HepG2 (cell line): ENCODE measurements at regions not wholly inside any gene's neighbourhood (a gene's known extent, or its start where the extent isn't known, plus 50 kb on each side); places are given as distances from the start of the nearest gene placed in this dataset.

Source experiments
- NCOA2 ChIP-seq: sonication (generic); formaldehyde crosslinking; IDR thresholded peaks from 2 replicates; pipeline ENCODE4 v1.8.0; 2022; ENCODE audit warnings: inconsistent platforms
- TF ChIP-seq, protein P1 (sequence below): sonication (generic); formaldehyde crosslinking; IDR thresholded peaks from 2 replicates; pipeline ENCODE4 v1.5.0; 2020; ENCODE audit warnings: mild to moderate bottlenecking, missing genetic modification reagents, moderate library complexity
- TF ChIP-seq, protein P2 (sequence below): sonication (generic); formaldehyde crosslinking; IDR thresholded peaks from 2 replicates; pipeline ENCODE4 v1.4.0; 2020; ENCODE audit warnings: low read depth, missing genetic modification reagents

DNA sequence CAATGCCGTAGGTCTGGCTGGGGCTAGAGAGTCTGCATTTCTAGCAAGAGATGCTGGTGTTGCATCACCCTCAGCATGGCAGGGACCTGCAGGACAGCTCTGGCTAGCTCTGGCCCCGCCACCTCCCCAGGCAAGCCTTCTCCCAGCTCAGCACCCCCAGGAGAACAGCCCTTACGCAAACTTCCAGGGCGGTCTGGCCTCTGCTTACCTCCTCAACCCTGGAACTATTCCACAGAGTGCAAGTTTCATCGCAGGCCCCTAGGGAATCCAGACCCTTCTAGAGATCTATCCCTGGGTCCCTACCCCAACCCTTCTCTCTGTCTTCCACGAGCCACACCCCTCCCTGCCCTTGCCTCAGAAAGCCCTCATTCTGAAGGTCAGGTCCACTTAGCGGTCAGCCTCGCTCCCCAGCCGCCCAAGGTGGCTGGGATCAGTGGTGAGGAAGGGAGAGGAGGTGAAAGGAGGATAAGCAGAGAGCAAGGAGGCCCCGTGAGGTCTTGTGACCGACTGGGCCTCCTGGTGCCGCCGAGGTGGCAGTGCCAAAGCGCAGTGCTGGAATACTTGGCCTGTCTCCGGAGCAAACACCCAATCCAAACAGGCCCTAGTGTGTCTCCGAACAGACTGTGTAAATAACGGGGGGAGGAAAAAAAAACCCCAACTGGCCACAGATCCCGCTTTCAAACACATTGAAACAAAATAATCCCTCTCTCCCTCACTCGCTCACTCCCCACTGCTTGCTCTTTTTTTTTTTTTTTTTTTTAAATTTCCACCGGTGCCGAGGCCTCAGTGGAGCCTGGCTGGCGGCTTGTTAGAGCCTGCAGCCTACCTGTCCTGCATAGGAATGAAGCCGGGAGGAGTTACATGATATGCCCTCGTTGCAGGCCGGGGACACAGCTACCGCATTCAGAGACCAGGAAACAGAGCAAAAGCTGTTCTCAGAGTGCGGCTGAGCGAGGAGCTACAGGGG lies 380.9 kb downstream of the SOX9 start:
- TF ChIP-seq, protein P1, sequence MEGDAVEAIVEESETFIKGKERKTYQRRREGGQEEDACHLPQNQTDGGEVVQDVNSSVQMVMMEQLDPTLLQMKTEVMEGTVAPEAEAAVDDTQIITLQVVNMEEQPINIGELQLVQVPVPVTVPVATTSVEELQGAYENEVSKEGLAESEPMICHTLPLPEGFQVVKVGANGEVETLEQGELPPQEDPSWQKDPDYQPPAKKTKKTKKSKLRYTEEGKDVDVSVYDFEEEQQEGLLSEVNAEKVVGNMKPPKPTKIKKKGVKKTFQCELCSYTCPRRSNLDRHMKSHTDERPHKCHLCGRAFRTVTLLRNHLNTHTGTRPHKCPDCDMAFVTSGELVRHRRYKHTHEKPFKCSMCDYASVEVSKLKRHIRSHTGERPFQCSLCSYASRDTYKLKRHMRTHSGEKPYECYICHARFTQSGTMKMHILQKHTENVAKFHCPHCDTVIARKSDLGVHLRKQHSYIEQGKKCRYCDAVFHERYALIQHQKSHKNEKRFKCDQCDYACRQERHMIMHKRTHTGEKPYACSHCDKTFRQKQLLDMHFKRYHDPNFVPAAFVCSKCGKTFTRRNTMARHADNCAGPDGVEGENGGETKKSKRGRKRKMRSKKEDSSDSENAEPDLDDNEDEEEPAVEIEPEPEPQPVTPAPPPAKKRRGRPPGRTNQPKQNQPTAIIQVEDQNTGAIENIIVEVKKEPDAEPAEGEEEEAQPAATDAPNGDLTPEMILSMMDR (CRISPR knock-in tag): peak; percentile 21; the same call in 1 of the 2 replicates
- TF ChIP-seq NCOA2 (CRISPR knock-in tag): peak; percentile 55; the same call in 1 of the 2 replicates
- TF ChIP-seq, protein P2, sequence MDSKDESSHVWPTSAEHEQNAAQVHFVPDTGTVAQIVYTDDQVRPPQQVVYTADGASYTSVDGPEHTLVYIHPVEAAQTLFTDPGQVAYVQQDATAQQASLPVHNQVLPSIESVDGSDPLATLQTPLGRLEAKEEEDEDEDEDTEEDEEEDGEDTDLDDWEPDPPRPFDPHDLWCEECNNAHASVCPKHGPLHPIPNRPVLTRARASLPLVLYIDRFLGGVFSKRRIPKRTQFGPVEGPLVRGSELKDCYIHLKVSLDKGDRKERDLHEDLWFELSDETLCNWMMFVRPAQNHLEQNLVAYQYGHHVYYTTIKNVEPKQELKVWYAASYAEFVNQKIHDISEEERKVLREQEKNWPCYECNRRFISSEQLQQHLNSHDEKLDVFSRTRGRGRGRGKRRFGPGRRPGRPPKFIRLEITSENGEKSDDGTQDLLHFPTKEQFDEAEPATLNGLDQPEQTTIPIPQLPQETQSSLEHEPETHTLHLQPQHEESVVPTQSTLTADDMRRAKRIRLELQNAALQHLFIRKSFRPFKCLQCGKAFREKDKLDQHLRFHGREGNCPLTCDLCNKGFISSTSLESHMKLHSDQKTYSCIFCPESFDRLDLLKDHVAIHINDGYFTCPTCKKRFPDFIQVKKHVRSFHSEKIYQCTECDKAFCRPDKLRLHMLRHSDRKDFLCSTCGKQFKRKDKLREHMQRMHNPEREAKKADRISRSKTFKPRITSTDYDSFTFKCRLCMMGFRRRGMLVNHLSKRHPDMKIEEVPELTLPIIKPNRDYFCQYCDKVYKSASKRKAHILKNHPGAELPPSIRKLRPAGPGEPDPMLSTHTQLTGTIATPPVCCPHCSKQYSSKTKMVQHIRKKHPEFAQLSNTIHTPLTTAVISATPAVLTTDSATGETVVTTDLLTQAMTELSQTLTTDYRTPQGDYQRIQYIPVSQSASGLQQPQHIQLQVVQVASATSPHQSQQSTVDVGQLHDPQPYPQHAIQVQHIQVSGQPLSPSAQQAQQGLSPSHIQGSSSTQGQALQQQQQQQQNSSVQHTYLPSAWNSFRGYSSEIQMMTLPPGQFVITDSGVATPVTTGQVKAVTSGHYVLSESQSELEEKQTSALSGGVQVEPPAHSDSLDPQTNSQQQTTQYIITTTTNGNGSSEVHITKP (CRISPR knock-in tag): peak; percentile 32; the same call in 1 of the 2 replicates
